Chondrocyte (in vitro differentiated cells): ENCODE measurements at regions not wholly inside any gene's neighbourhood (a gene's known extent, or its start where the extent isn't known, plus 50 kb on each side); places are given as distances from the start of the nearest gene placed in this dataset.

Experiments
- DNase-seq: peaks from one replicate; pipeline ENCODE4 v3.0.0; 2021; ENCODE audit warnings: mixed read lengths, low spot score
- H3K27ac Mint-ChIP-seq: one replicate; pipeline ENCODE4 v1.8.0; 2021; ENCODE audit warnings: mild to moderate bottlenecking, moderate library complexity, mixed read lengths; ENCODE audit not compliant: unreplicated experiment
- H3K27me3 Mint-ChIP-seq: 2 replicates; pipeline ENCODE4 v1.8.0; 2021; ENCODE audit warnings: low read depth, mixed read lengths
- H3K36me3 Mint-ChIP-seq: 2 replicates; pipeline ENCODE4 v1.8.0; 2021; ENCODE audit warnings: low read depth, mixed read lengths
- H3K4me1 Mint-ChIP-seq: 2 replicates; pipeline ENCODE4 v1.8.0; 2021; ENCODE audit warnings: low read depth, mild to moderate bottlenecking, mixed read lengths
- H3K4me3 Mint-ChIP-seq: one replicate; pipeline ENCODE4 v1.8.0; 2021; ENCODE audit warnings: mild to moderate bottlenecking, moderate library complexity, mixed read lengths; ENCODE audit not compliant: unreplicated experiment
- H3K9me3 Mint-ChIP-seq: 2 replicates; pipeline ENCODE4 v1.8.0; 2021; ENCODE audit warnings: low read depth, mixed read lengths
- TF ChIP-seq, protein P1 (sequence below): fragments of 200-600 bp; sonication (generic); IDR thresholded peaks from 2 replicates; pipeline ENCODE4 v1.5.0; 2021; ENCODE audit warnings: antibody characterized with exemption, mild to moderate bottlenecking, moderate library complexity

DNA sequence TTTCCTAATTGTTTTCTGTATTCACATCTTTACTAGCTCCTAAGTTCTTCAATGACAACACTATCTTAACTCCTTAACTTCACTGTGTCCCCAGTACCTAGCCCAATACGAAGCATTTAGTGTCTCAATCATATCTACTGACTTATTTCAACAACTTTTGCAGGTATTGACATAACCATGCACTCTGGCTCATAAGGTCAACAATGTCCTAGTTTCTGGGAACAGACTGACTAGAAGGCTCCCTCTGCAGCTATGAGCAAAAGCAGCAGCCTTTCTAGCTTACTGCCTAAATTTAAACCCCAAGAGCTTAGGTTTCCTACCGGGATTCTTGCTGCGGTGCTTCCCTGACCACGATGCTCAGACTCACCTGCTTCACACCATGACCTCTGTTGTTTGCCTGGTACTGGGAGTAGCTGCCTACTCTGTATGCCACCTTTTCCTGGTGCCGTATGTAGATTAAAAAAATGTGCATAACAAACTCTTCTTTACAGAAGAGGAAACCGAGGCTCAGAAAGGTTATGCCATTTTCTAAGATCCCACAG, 767.7 kb downstream of the TUSC7 start:
- Mint-ChIP-seq H3K4me3 (no peak overlapping the region), H3K9me3 (no peaks in the 10 kb centered on the region), H3K36me3 (no peaks in the 10 kb centered on the region), H3K27me3 (peaks cover 4% of the 10 kb centered on the region), H3K4me1 (no peaks in the 10 kb centered on the region), H3K27ac (no peak overlapping the region)
- no peak for DNase-seq
- TF ChIP-seq, protein P1, sequence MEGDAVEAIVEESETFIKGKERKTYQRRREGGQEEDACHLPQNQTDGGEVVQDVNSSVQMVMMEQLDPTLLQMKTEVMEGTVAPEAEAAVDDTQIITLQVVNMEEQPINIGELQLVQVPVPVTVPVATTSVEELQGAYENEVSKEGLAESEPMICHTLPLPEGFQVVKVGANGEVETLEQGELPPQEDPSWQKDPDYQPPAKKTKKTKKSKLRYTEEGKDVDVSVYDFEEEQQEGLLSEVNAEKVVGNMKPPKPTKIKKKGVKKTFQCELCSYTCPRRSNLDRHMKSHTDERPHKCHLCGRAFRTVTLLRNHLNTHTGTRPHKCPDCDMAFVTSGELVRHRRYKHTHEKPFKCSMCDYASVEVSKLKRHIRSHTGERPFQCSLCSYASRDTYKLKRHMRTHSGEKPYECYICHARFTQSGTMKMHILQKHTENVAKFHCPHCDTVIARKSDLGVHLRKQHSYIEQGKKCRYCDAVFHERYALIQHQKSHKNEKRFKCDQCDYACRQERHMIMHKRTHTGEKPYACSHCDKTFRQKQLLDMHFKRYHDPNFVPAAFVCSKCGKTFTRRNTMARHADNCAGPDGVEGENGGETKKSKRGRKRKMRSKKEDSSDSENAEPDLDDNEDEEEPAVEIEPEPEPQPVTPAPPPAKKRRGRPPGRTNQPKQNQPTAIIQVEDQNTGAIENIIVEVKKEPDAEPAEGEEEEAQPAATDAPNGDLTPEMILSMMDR = no peak

DNA sequence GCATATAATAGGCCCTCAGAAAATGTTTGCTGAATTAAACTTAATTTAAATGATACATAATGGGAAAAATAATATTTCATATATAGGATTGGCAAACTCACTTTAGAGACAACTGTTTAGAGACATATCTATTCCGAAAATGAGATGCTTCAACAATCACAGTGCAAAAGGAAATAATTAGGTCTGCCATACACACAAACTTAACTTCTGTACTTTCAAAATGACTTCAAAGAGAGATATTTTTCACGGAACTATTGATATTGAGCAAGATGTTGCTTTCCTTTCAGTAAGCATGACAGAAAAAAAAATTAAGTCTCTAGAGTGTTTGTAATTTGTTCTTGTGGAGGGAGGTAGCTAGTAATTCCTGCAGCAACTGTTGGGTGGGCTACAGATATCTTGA, 769.5 kb downstream of the TUSC7 start:
- Mint-ChIP-seq H3K9me3 (no peaks in the 10 kb centered on the region), H3K4me3 (no peak overlapping the region), H3K27ac (no peak overlapping the region), H3K27me3 (no peaks in the 10 kb centered on the region), H3K4me1 (no peaks in the 10 kb centered on the region), H3K36me3 (no peaks in the 10 kb centered on the region)
- TF ChIP-seq, protein P1 = no peak
- DNase-seq = no peak

DNA sequence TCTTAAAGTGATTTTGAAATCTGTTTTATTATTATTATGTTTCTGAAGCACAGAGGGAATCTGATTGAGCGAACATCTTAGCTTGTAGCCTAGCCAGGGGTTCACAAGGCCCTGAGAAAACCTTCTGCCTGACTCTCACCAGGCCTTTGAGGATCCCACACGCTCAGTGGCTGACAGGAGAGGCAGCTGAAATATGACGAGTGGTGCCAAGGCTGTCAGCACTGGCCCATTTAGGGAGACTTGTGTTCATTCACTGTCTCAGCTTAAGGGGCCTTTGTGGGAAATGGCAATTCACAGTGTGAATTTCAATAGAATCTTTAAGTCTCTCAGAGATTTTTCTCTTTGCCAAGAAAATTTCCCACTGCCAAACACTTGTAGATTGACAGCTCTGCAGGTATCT, 770.9 kb downstream of the TUSC7 start:
- H3K36me3 Mint-ChIP-seq = no peaks in the 10 kb centered on the region
- no peaks in the 10 kb centered on the region for H3K9me3 Mint-ChIP-seq
- TF ChIP-seq, protein P1 = no peak
- no peak overlapping the region for H3K27ac Mint-ChIP-seq
- DNase-seq = no peak
- H3K4me3 Mint-ChIP-seq = no peak overlapping the region
- no peaks in the 10 kb centered on the region for H3K4me1 Mint-ChIP-seq
- no peaks in the 10 kb centered on the region for H3K27me3 Mint-ChIP-seq

DNA sequence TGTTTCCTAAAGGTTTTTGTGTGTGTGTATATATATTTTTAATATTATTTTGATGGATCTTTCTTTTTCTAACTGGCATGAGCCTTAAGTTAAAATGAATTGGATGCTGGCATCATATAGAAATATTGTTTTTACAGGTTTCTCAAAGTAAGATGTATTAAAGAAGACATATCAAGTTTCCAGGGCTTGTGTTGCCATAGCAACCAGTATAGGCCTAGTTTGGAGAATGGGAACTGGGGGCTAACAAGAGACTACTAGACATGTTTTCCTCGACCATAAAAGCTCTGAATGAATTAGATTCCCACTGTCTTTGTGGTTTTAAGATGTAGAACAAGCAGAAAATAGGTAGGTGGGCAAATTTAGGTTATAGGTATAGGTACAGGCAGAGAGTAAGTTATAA, 771.4 kb downstream of the TUSC7 start:
- Mint-ChIP-seq H3K27me3 (no peaks in the 10 kb centered on the region), H3K36me3 (no peaks in the 10 kb centered on the region), H3K27ac (no peak overlapping the region), H3K4me3 (no peak overlapping the region), H3K9me3 (no peaks in the 10 kb centered on the region), H3K4me1 (no peaks in the 10 kb centered on the region)
- TF ChIP-seq, protein P1 = no peak
- DNase-seq = no peak

DNA sequence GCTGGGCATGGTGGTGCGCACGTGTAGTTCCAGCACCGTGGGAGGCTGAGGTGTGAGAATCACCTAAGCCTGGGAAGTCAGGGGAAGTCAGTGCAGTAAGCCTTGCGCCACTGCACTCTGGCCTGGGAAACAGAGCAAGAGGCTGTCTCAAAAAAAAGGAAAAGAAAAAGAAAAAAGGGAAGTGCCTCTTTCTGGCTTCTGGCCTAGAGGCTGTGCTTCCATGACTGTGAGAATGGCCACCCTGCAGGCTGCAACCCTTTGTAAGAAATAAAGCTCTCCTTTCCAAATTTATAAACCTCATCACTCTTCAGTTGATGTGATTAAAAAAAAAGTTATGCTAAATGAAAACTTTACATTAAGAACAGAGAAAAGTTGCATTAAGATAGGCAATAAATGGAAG, 774.3 kb downstream of the TUSC7 start:
- no peak for DNase-seq
- H3K4me3 Mint-ChIP-seq = no peak overlapping the region
- H3K27ac Mint-ChIP-seq = no peak overlapping the region
- H3K27me3 Mint-ChIP-seq = peaks cover 10% of the 10 kb centered on the region
- no peaks in the 10 kb centered on the region for H3K9me3 Mint-ChIP-seq
- H3K36me3 Mint-ChIP-seq = no peaks in the 10 kb centered on the region
- no peaks in the 10 kb centered on the region for H3K4me1 Mint-ChIP-seq
- TF ChIP-seq, protein P1 = no peak
